Mammary epithelial cell (primary cell): ENCODE measurements at regions not wholly inside any gene's neighbourhood (a gene's known extent, or its start where the extent isn't known, plus 50 kb on each side); places are given as distances from the start of the nearest gene placed in this dataset.

Experiments used
- CTCF ChIP-seq, 2 donors: IDR thresholded peaks in 1 of 2; conservative IDR thresholded peaks in 1 of 2; 2 replicates each; pipeline ENCODE4 v1.5.1; 2011 to 2012; ENCODE audit warnings: inconsistent platforms in 2 of 2, low read length in 2 of 2, mild to moderate bottlenecking in 2 of 2, control low read depth in 1 of 2, low read depth in 1 of 2; ENCODE audit not compliant: insufficient read depth in 1 of 2; ENCODE audit errors: extremely low read depth in 1 of 2
- EZH2 ChIP-seq: IDR thresholded peaks from 2 replicates; pipeline ENCODE4 v1.6.1; 2012; ENCODE audit warnings: low read length, inconsistent platforms, borderline replicate concordance

DNA sequence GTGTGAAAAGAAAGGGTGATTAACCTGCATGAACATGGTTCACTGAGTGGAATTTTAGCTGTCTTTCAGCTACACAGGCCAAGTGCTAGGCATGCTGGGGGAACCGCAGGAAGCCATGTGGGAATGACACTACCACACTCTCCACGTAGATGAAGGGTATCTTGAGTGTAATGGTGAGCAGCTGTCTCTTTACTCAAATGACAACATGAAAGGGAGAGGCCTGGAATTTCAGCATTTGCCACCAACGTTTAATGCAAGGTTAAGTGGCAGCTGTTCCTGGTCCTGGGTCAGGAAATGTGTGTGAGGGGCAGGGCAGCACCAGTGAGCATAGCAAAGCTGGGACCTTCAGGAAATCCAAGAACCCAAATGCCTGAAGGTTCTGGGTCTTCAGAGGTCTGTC lies 588.4 kb downstream of the SLC4A3 start:
- TF ChIP-seq CTCF (conservative IDR thresholded peaks at IDR 0.05 in 1 of 2, IDR thresholded peaks at IDR 0.05 in 1 of 2; ENCODE audit: extremely low read depth in 1 of 2, insufficient read depth in 1 of 2, low read depth in 1 of 2, low read length in 2 of 2) (no peak), EZH2 (no peak)
